Stimulated activated CD4-positive, alpha-beta T cell treated with anti-CD3 and anti-CD28 coated beads, Interleukin-1b, Interleukin-23, amount 100 ng/mL, for 48 hours (primary cell): ENCODE measurements at regions not wholly inside any gene's neighbourhood (a gene's known extent, or its start where the extent isn't known, plus 50 kb on each side); places are given as distances from the start of the nearest gene placed in this dataset.

Source experiments
- DNase-seq: peaks from one replicate; pipeline ENCODE4 v3.0.0-alpha.2; 2020

- no peak for DNase-seq
Observed at GRCh38 chr6:98215531-98215930, 618.8 kb upstream of the POU3F2 start.

GRCh38 chr6:98230250-98230649 is 604.1 kb upstream of the POU3F2 start:
- DNase-seq, result no peak

GRCh38 chr6:98239057-98239456 is 595.3 kb upstream of the POU3F2 start:
- no peak for DNase-seq

GRCh38 chr6:98241630-98242029 is 592.7 kb upstream of the POU3F2 start:
- no peak for DNase-seq

GRCh38 chr6:98254624-98255023 is 579.8 kb upstream of the POU3F2 start:
- DNase-seq, result no peak

GRCh38 chr6:98260382-98260781 is 574.0 kb upstream of the POU3F2 start:
- no peak for DNase-seq

- no peak for DNase-seq
Observed at GRCh38 chr6:98272060-98272459, 562.3 kb upstream of the POU3F2 start.

- no peak for DNase-seq
Observed at GRCh38 chr6:98274691-98275090, 559.7 kb upstream of the POU3F2 start.

- DNase-seq, result no peak
Observed at GRCh38 chr6:98280492-98280891, 553.9 kb upstream of the POU3F2 start.

- no peak for DNase-seq
Observed at GRCh38 chr6:98286620-98287019, 547.8 kb upstream of the POU3F2 start.

- DNase-seq, result no peak
Observed at GRCh38 chr6:98287876-98288275, 546.5 kb upstream of the POU3F2 start.

GRCh38 chr6:98292810-98293209 is 541.6 kb upstream of the POU3F2 start:
- no peak for DNase-seq

GRCh38 chr6:98295515-98296175 is 538.7 kb upstream of the POU3F2 start:
- no peak for DNase-seq

GRCh38 chr6:98308564-98308963 is 525.8 kb upstream of the POU3F2 start:
- no peak for DNase-seq

GRCh38 chr6:98310443-98310842 is 523.9 kb upstream of the POU3F2 start:
- DNase-seq, result no peak

GRCh38 chr6:98323605-98324004 is 510.8 kb upstream of the POU3F2 start:
- no peak for DNase-seq

GRCh38 chr6:98324446-98324845 is 509.9 kb upstream of the POU3F2 start:
- DNase-seq, result no peak

- no peak for DNase-seq
Observed at GRCh38 chr6:98325366-98325765, 509.0 kb upstream of the POU3F2 start.

- DNase-seq, result no peak
Observed at GRCh38 chr6:98333273-98333672, 501.1 kb upstream of the POU3F2 start.

- no peak for DNase-seq
Observed at GRCh38 chr6:98335594-98335993, 498.8 kb upstream of the POU3F2 start.

- DNase-seq, result no peak
Observed at GRCh38 chr6:98339506-98339905, 494.9 kb upstream of the POU3F2 start.

- DNase-seq, result no peak
Observed at GRCh38 chr6:98343004-98343403, 491.4 kb upstream of the POU3F2 start.

- DNase-seq, result no peak
Observed at GRCh38 chr6:98343797-98344196, 490.6 kb upstream of the POU3F2 start.

- DNase-seq, result no peak
Observed at GRCh38 chr6:98352348-98352747, 482.0 kb upstream of the POU3F2 start.

GRCh38 chr6:98358173-98358572 is 476.2 kb upstream of the POU3F2 start:
- DNase-seq, result no peak

GRCh38 chr6:98366371-98366770 is 468.0 kb upstream of the POU3F2 start:
- DNase-seq, result no peak
